BLaER1 treated with 17β-estradiol and CSF1 and Interleukin-3, amounts not matched to agents 10 nM and 100 nM (cell line): ENCODE measurements at regions not wholly inside any gene's neighbourhood (a gene's known extent, or its start where the extent isn't known, plus 50 kb on each side); places are given as distances from the start of the nearest gene placed in this dataset.
"Not testable (repeated sequence)": the region's sequence is repeated elsewhere in the genome, so short reads cannot be mapped to it uniquely, and the experiment has no call there.

Experiments
- H3K27ac ChIP-seq, 11 experiments: shearing (Covaris generic); formaldehyde crosslinking; 2 replicates each; pipeline ENCODE4 v1.8.1; 2022
- H3K27me3 ChIP-seq, 11 experiments: shearing (Covaris generic); formaldehyde crosslinking; 2 replicates each; pipeline ENCODE4 v1.8.1; 2022
- H3K36me3 ChIP-seq, 11 experiments: shearing (Covaris generic); formaldehyde crosslinking; 2 replicates each; pipeline ENCODE4 v1.8.1; 2022
- H3K4me1 ChIP-seq, 10 experiments: shearing (Covaris generic); formaldehyde crosslinking; 2 replicates each; pipeline ENCODE4 v1.8.1; 2022
- H3K4me2 ChIP-seq, 11 experiments: shearing (Covaris generic); formaldehyde crosslinking; 2 replicates each; pipeline ENCODE4 v1.8.1; 2022
- H3K4me3 ChIP-seq, 10 experiments: shearing (Covaris generic); formaldehyde crosslinking; 2 replicates each; pipeline ENCODE4 v1.8.1; 2022
- H3K9ac ChIP-seq, 11 experiments: shearing (Covaris generic); formaldehyde crosslinking; 2 replicates each; pipeline ENCODE4 v1.8.1; 2022
- H3K9me3 ChIP-seq, 11 experiments: shearing (Covaris generic); formaldehyde crosslinking; replicated peaks in 1 of 11; 2 replicates each; pipeline ENCODE4 v1.8.1; 2022
- H4K20me1 ChIP-seq, 11 experiments: shearing (Covaris generic); formaldehyde crosslinking; 2 replicates each; pipeline ENCODE4 v1.8.1; 2022
- Cebpa-rat ChIP-seq, 11 experiments: shearing (Covaris generic); IDR thresholded peaks; 2 replicates each; pipeline ENCODE4 v1.8.1; 2022

DNA sequence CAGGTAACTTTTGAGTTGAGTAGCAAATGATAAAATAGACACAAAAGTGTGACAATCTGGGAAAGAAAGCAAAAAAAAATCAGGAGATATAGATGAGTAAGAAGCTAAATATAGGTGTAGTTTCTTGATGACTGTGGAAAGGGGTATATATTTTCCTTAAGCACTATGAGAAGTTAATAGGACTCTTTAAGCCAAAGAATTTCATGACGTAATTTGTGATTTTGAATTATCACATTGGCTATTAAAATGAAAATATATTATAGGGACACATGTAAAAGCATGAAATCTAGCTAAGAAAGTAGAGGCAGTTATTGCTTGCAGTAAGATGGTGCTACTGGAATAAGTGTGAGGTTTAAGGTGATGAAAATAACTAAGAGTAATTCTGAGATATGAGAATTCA, 759.1 kb downstream of the KCNT2 start:
- no peaks in the 10 kb centered on the region for H3K9me3 ChIP-seq
- no peak overlapping the region for H3K4me3 ChIP-seq
- H4K20me1 ChIP-seq: no peaks in the 10 kb centered on the region
- H3K4me1 ChIP-seq: no peaks in the 10 kb centered on the region
- H3K4me2 ChIP-seq: no peak overlapping the region
- H3K27ac ChIP-seq: no peak overlapping the region
- no peak overlapping the region for H3K9ac ChIP-seq
- no peaks in the 10 kb centered on the region for H3K27me3 ChIP-seq
- no peaks in the 10 kb centered on the region for H3K36me3 ChIP-seq
- no peak for TF ChIP-seq Cebpa-rat (IDR thresholded peaks at IDR 0.05)

GRCh38 chr1:195847957-195848875, 760.0 kb downstream of the KCNT2 start:
- H3K9me3 ChIP-seq, H3K4me3 ChIP-seq, H3K4me2 ChIP-seq, H3K27ac ChIP-seq, H3K36me3 ChIP-seq, H3K27me3 ChIP-seq, H3K4me1 ChIP-seq, H4K20me1 ChIP-seq, H3K9ac ChIP-seq: not testable (repeated sequence)

GRCh38 chr1:195831789-195832188, 776.5 kb downstream of the KCNT2 start:
- no peak for TF ChIP-seq Cebpa-rat (IDR thresholded peaks at IDR 0.05)
- Histone ChIP-seq H3K36me3 (no peaks in the 10 kb centered on the region), H3K9me3 (no peaks in the 10 kb centered on the region), H3K4me1 (no peaks in the 10 kb centered on the region), H3K9ac (no peak overlapping the region), H3K4me2 (no peak overlapping the region), H3K27me3 (no peaks in the 10 kb centered on the region), H4K20me1 (no peaks in the 10 kb centered on the region), H3K27ac (no peak overlapping the region), H3K4me3 (no peak overlapping the region)

DNA sequence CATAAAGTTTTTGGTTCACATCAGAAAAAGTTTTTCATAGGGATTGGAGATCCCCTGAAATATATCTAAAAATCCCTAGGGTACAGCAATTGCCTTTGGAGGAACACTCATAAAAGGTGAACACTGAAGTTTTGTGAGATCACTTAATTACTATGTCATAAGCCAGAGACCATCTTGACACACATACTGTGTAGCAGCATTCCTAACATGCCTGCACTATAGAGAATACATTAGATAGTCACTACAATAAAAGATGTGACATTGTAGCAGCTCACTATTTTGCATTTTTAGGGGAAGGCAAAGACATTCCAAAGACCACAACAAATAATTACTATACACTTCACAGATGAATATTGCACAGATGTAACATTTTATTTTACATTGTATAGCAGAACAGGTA, 779.9 kb downstream of the KCNT2 start:
- Histone ChIP-seq H3K27me3 (no peaks in the 10 kb centered on the region), H3K36me3 (no peaks in the 10 kb centered on the region), H3K27ac (no peak overlapping the region), H4K20me1 (no peaks in the 10 kb centered on the region), H3K4me1 (no peaks in the 10 kb centered on the region), H3K4me2 (no peak overlapping the region), H3K4me3 (no peak overlapping the region), H3K9me3 (no peaks in the 10 kb centered on the region), H3K9ac (no peak overlapping the region)
- TF ChIP-seq Cebpa-rat (IDR thresholded peaks at IDR 0.05): no peak

DNA sequence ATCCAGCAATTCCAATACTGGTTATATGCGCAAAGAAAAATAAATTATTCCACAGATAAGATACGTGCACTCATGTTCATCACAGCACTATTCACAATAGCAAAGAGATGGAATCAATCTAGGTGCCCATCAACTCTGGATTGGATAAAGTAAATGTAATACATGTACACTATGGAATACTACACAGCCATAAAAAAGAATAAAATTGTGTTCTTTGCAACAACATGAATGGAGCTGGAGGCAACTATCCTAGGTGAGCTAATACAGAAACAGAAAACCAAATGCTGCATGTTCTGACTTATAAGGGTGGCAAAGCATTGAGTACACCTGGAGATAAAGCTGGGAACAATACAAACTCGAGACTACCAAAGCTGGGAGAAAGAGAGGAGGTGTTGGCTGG, 787.3 kb downstream of the KCNT2 start:
- H3K9me3 ChIP-seq: peaks cover 0 to 14% (median 0%) of the 10 kb centered on the region in 11 experiments; a peak in 5 of 22 replicates
- H3K36me3 ChIP-seq: no peaks in the 10 kb centered on the region
- H3K9ac ChIP-seq: no peak overlapping the region
- no peak overlapping the region for H3K4me3 ChIP-seq
- no peaks in the 10 kb centered on the region for H3K27me3 ChIP-seq
- H4K20me1 ChIP-seq: no peaks in the 10 kb centered on the region
- no peak overlapping the region for H3K27ac ChIP-seq
- H3K4me2 ChIP-seq: no peak overlapping the region
- TF ChIP-seq Cebpa-rat (IDR thresholded peaks at IDR 0.05): no peak
- no peaks in the 10 kb centered on the region for H3K4me1 ChIP-seq

DNA sequence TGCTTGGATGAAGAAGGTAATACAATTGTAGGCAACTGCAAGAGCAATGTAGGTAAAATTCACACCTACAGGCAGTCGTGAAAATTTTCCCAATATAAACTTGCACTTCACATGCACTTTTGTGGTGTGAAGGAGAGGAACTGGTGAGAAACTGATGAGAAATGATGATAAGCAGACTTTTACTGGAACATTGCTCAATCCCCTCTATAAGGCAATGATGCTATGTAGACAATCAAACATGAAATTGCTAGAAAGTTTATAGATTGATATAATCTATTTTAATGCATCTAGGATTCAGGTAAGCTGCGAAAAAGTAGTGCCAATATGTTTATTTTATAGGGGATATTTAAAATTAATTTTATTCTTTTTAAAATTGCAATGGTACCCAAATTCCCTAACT, 802.2 kb downstream of the KCNT2 start:
- H3K36me3 ChIP-seq: no peaks in the 10 kb centered on the region
- H3K27me3 ChIP-seq: no peaks in the 10 kb centered on the region
- no peak overlapping the region for H3K4me3 ChIP-seq
- H3K27ac ChIP-seq: no peak overlapping the region
- H3K9ac ChIP-seq: no peak overlapping the region
- no peaks in the 10 kb centered on the region for H3K9me3 ChIP-seq
- no peaks in the 10 kb centered on the region for H3K4me1 ChIP-seq
- no peak overlapping the region for H3K4me2 ChIP-seq
- H4K20me1 ChIP-seq: no peaks in the 10 kb centered on the region
- no peak for TF ChIP-seq Cebpa-rat (IDR thresholded peaks at IDR 0.05)

DNA sequence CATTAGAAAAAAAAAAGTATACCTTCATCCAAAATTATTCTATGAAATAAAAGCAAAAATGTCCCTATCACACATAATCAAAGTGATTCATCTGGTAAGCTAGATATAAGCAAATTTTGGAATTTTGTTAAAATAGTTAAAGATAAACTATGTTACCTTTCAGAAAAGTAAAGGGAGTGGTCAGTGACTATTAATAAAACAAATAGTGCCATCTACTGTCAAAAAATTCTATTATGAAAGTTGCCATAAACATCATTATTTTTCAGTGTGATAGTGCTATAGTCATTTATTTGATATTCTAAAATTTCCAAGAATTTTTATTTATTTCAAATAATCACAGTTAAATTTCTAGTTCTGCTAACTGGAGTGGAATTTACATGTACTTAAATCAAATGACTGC, 803.7 kb downstream of the KCNT2 start:
- Histone ChIP-seq H3K9ac (no peak overlapping the region), H3K27ac (no peak overlapping the region), H3K4me1 (no peaks in the 10 kb centered on the region), H3K9me3 (no peaks in the 10 kb centered on the region), H3K4me2 (no peak overlapping the region), H3K36me3 (no peaks in the 10 kb centered on the region), H3K4me3 (no peak overlapping the region), H4K20me1 (no peaks in the 10 kb centered on the region), H3K27me3 (no peaks in the 10 kb centered on the region)
- no peak for TF ChIP-seq Cebpa-rat (IDR thresholded peaks at IDR 0.05)

DNA sequence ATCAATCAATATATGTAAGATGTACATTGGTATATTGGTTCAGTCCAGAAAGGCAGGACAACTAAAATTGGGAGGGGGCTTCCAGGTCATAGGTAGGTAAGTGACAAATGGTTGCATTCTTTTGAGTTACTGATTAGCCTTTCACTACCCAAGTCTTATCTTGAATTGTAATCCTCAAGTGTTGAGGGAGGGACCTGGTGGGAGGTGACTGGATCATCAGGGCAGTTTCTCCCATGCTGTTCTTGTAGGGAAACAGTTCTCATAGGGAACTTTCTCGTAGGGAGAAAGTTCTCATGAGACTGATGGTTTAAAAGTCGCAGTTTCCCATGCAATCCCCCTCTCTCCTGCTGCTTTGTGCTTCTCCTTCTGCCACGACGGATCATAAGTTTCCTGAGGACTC, 809.2 kb downstream of the KCNT2 start:
- H3K27ac ChIP-seq: no peak overlapping the region
- H4K20me1 ChIP-seq: no peaks in the 10 kb centered on the region
- no peak overlapping the region for H3K4me3 ChIP-seq
- no peak overlapping the region for H3K9ac ChIP-seq
- no peak overlapping the region for H3K4me2 ChIP-seq
- H3K36me3 ChIP-seq: no peaks in the 10 kb centered on the region
- no peak for TF ChIP-seq Cebpa-rat (IDR thresholded peaks at IDR 0.05)
- H3K9me3 ChIP-seq: no peaks in the 10 kb centered on the region
- no peaks in the 10 kb centered on the region for H3K27me3 ChIP-seq
- no peaks in the 10 kb centered on the region for H3K4me1 ChIP-seq

GRCh38 chr1:195794225-195794624, 814.0 kb downstream of the KCNT2 start:
- H3K4me2 ChIP-seq: no peak overlapping the region
- no peak overlapping the region for H3K27ac ChIP-seq
- H3K27me3 ChIP-seq: no peaks in the 10 kb centered on the region
- H4K20me1 ChIP-seq: no peaks in the 10 kb centered on the region
- TF ChIP-seq Cebpa-rat (IDR thresholded peaks at IDR 0.05): no peak
- H3K9me3 ChIP-seq: peaks cover 10 to 16% (median 15%) of the 10 kb centered on the region in 11 experiments
- H3K9ac ChIP-seq: no peak overlapping the region
- no peak overlapping the region for H3K4me3 ChIP-seq
- H3K36me3 ChIP-seq: no peaks in the 10 kb centered on the region
- no peaks in the 10 kb centered on the region for H3K4me1 ChIP-seq

- Histone ChIP-seq H3K27me3 (no peaks in the 10 kb centered on the region), H3K4me2 (no peak overlapping the region), H3K36me3 (no peaks in the 10 kb centered on the region), H4K20me1 (no peaks in the 10 kb centered on the region), H3K27ac (no peak overlapping the region), H3K4me3 (no peak overlapping the region), H3K9ac (no peak overlapping the region), H3K9me3 (peaks cover 10 to 21% (median 15%) of the 10 kb centered on the region in 11 experiments), H3K4me1 (no peaks in the 10 kb centered on the region)
- no peak for TF ChIP-seq Cebpa-rat (IDR thresholded peaks at IDR 0.05)
Measured at GRCh38 chr1:195791796-195792195, 816.4 kb downstream of the KCNT2 start.
